ENCODE measurements at regions not wholly inside any gene's neighbourhood (a gene's known extent, or its start where the extent isn't known, plus 50 kb on each side); places are given as distances from the start of the nearest gene placed in this dataset.

- TF ChIP-seq, protein P1, sequence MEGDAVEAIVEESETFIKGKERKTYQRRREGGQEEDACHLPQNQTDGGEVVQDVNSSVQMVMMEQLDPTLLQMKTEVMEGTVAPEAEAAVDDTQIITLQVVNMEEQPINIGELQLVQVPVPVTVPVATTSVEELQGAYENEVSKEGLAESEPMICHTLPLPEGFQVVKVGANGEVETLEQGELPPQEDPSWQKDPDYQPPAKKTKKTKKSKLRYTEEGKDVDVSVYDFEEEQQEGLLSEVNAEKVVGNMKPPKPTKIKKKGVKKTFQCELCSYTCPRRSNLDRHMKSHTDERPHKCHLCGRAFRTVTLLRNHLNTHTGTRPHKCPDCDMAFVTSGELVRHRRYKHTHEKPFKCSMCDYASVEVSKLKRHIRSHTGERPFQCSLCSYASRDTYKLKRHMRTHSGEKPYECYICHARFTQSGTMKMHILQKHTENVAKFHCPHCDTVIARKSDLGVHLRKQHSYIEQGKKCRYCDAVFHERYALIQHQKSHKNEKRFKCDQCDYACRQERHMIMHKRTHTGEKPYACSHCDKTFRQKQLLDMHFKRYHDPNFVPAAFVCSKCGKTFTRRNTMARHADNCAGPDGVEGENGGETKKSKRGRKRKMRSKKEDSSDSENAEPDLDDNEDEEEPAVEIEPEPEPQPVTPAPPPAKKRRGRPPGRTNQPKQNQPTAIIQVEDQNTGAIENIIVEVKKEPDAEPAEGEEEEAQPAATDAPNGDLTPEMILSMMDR (IDR thresholded peaks at IDR 0.05; ENCODE audit: low read depth, low read length, poor library complexity, severe bottlenecking): no peak
- TF ChIP-seq EZH2phosphoT487 (IDR thresholded peaks at IDR 0.05; ENCODE audit: borderline replicate concordance, low read length): no peak
Observed at GRCh38 chr7:119713606-119714005, 559.4 kb upstream of the KCND2 start.

All from DOHH2 (cell line).